Motor neuron (in vitro differentiated cells): ENCODE measurements at regions not wholly inside any gene's neighbourhood (a gene's known extent, or its start where the extent isn't known, plus 50 kb on each side); places are given as distances from the start of the nearest gene placed in this dataset.

ENCODE experiments used
- ATAC-seq, 8 experiments: fragments of 200-7000 bp; cut with Tn5 transposase; replicated peaks in 6 of 8; 2 replicates each; pipeline ENCODE4 v1.8.0; 2021; ENCODE audit warnings: mild to moderate bottlenecking in 8 of 8, moderate library complexity in 8 of 8
- H3K27ac ChIP-seq, 2 donors: fragments of 250-450 bp; sonication (Bioruptor Pico); 2 replicates each; pipeline ENCODE4 v1.9.0; 2021; ENCODE audit warnings: antibody characterized with exemption in 2 of 2, mild to moderate bottlenecking in 2 of 2, moderate library complexity in 1 of 2
- H3K4me1 ChIP-seq, 2 donors: fragments of 250-450 bp; sonication (Bioruptor Pico); replicated peaks in 1 of 2; 2 replicates each; pipeline ENCODE4 v1.6.1; 2021; ENCODE audit warnings: antibody characterized with exemption in 2 of 2, mild to moderate bottlenecking in 2 of 2, moderate library complexity in 1 of 2
- H3K4me3 ChIP-seq, 5 donors: fragments of 250-450 bp; sonication (Bioruptor Pico); 2 replicates each; pipeline ENCODE4 v1.9.0; 2021; ENCODE audit warnings: antibody characterized with exemption in 5 of 5, mild to moderate bottlenecking in 5 of 5, moderate library complexity in 4 of 5
- WGBS, 10 experiments: fragments of 450-650 bp; shearing (Covaris generic); methylation state at CpG; one replicate each; pipeline ENCODE4 v1.0.0; 2022; 5-methylcytosine and 5-hydroxymethylcytosine counted together
- in situ Hi-C, 9 experiments: fragments of 400-800 bp; cut with MboI; loops; one replicate each; pipeline ENCODE4 v1.15.0; 2021; ENCODE audit warnings: low sequenced_read_pairs in 9 of 9, low pct_unique_long_range_greater_than_20kb in 2 of 9; ENCODE audit not compliant: unreplicated experiment in 9 of 9

DNA sequence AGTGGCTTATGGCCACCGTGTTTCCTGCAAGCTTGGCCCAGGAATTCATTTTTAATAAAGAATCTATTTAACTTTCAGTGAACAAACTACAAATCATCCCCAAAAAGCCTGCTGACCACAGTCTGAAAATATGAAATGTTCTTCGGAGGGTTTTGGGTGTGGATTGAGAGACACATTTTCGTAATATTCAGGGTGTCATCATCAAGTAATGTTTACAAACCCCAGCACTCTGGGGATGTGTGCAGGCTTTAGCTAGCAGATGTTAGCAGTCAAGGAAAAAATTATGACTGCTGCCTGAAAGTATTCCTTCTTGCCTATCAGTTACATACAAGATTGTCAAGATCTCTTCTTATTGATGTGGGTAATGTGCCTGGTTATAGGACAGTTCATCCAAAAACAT lies 143.9 kb upstream of the FN1 start:
- 0 to 94% (median 26%) methylated on average over 1 to 3 of the region's 3 CpGs for WGBS, 10 experiments
- no peak overlapping the region for H3K4me3 ChIP-seq
- H3K27ac ChIP-seq: no peak overlapping the region
- ATAC-seq: peak in 3 of 8 experiments; percentile 22 to 80 (median 55)
- in situ Hi-C loops: no loop called here
- no peaks in the 10 kb centered on the region for H3K4me1 ChIP-seq

DNA sequence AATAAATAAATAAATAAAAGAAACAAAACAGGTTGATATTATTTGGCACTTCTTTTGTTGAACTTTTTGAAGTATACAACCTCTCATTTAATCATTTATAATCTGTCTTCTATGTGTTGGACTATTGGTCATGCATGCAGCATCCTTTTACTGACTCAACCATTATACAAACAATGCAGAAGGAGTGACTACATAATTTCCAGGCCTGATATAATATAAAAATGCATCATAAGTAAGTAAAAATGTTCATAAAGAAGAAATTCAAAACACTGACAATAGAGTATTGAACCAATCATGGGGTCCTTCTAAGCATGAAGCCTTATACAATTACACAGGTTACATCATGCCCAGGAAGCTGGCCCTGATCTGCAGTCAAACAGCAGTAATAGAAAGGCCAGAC lies 141.5 kb upstream of the FN1 start:
- Histone ChIP-seq H3K4me1 (no peaks in the 10 kb centered on the region), H3K4me3 (no peak overlapping the region), H3K27ac (no peak overlapping the region)
- in situ Hi-C loops: no loop called here
- ATAC-seq: no peak

DNA sequence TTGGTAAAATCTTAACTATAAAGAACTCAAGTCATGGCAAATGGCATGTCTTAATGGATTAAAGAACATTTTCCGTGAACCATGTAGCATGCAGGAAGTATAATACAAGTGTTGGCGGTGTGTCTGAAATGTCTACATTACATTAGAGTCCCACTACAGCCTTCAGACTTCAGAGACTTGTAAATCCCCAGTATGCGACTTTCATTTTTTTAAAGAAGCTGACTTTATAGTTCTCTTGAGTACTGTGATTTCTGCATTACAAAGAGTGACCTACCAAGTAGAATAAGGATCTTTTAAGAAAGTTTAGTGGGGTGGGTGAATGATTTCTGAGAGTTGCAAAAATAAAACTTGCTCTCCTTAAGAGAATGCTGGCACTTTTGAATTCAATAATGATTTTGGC lies 140.7 kb upstream of the FN1 start:
- ATAC-seq: peak in 2 of 8 experiments; percentile 54
- 29 to 100% (median 74%) methylated on average over 1 to 3 of the region's 3 CpGs for WGBS, 10 experiments
- Histone ChIP-seq H3K27ac (no peak overlapping the region), H3K4me1 (no peaks in the 10 kb centered on the region), H3K4me3 (no peak overlapping the region)
- in situ Hi-C loops: no loop called here

DNA sequence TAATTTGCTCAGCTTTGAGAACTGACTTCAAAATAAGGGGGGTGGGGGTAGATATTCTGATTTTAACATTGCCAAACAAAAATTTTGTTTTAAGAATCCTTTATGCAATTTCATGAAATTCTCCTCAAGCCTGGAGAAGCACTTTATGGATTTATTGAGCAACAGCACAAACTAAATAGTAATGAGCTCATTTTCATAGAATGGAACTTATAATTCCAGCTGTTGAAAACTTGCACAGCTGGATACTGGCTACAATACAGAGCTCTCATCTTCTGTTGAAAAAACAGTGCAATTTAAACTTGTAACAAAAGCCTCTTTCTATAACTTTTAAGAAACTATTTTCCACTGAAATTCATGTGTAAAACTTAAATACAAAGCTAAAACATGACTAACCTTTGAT lies 137.6 kb upstream of the FN1 start:
- no peak overlapping the region for H3K4me3 ChIP-seq
- in situ Hi-C loops: no loop called here
- no peaks in the 10 kb centered on the region for H3K4me1 ChIP-seq
- no peak overlapping the region for H3K27ac ChIP-seq
- ATAC-seq: no peak

DNA sequence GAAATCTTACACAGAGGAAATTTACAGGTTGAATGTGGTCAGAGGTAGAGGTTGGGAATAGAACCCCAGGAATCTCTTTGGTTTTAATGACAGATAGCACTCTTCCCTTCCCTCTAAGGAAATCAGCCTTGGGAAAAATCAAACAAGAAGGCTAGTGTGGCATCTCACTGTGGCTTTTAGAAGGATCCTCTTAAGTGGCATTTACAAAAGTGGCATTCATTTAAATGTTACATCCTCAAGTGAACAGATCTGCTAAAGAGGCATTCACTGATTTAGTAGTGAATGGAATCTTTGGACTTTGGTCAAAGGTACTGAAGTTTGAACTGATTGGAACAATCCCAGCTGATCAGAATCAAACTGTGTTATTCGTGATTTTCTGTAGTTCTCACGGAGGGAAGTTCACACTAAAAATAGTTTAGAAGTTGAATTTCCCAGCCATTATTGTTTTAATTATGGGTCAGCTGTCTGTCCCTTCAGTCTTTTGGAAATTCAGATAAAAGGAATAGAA lies 136.5 kb upstream of the FN1 start:
- no peak overlapping the region for H3K27ac ChIP-seq
- H3K4me1 ChIP-seq: no peaks in the 10 kb centered on the region
- no peak for ATAC-seq
- WGBS, 10 experiments: 0 to 96% (median 73%) methylated on average over 1 to 2 of the region's 2 CpGs; no CpG with 5 or more reads in 1 of the 10 experiments
- H3K4me3 ChIP-seq: no peak overlapping the region
- in situ Hi-C loops: no loop called here

DNA sequence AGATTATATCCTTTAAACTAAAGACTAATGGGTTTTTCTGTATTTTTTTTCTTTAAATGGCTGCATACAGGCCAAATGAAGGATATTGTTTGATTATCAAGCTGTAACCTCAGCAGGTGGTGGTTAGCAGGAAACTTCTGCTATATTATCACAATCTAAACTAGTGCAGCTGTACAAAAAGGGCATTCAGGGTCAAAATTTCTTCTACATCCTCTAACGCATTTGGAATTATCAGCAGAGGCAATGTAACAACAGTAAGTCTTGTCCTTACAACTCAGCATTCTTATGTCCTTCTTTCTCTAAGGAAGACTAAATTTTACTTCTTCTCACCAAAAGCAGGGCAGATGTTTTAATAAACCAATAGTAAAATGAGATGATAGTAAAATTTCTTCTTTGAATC lies 135.8 kb upstream of the FN1 start:
- Histone ChIP-seq H3K27ac (no peak overlapping the region), H3K4me1 (no peaks in the 10 kb centered on the region), H3K4me3 (no peak overlapping the region)
- ATAC-seq: no peak
- in situ Hi-C loops: no loop called here
- 78 to 100% (median 87%) methylated on average over 1 of the region's 1 CpG; no CpG with 5 or more reads in 2 of the 10 experiments for WGBS, 10 experiments

DNA sequence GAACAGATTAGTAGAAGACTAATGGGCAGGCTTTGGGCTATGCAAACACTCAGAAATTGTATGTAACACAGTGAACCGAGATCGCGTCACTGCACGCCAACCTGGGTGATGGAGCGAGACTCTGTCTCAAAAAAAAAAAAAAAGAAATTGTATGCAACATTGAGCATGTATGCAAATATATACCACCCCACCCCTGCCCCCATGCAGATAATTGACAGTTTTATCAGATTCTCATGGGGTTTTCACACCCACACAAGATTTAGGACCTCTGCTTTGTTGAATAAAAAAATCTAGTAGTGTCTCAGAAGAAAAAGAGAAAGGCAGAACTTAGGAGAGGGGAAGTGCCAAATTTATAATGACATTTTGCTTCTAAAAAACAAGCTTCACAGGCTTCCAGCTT lies 131.6 kb upstream of the FN1 start:
- Histone ChIP-seq H3K4me1 (no peaks in the 10 kb centered on the region), H3K4me3 (no peak overlapping the region), H3K27ac (no peak overlapping the region)
- in situ Hi-C loops: no loop called here
- ATAC-seq: no peak
- 93 to 100% (median 100%) methylated on average over 2 to 5 of the region's 5 CpGs; no CpG with 5 or more reads in 1 of the 10 experiments for WGBS, 10 experiments

DNA sequence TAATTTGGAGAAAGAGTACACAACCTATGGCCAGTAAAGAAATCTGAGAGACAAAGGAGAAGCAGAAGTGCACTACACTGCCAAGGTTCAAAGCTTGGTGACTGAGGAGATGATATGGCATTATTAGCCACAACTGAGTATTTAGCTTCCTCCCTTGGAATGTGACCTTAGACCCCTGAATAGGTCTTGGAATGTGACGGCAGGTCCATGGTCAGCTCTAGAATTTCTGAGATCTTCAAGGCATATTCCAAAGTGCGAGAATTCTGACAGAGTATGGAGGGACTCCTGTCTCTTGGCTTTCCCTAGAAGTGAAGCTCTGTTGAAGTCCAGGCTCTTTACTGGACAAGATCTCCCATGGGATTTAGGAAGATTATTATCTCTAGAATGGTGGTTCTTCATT lies 130.0 kb upstream of the FN1 start:
- Histone ChIP-seq H3K27ac (no peak overlapping the region), H3K4me1 (no peaks in the 10 kb centered on the region), H3K4me3 (no peak overlapping the region)
- ATAC-seq: no peak
- in situ Hi-C loops: no loop called here
- WGBS, 10 experiments: 80 to 100% (median 100%) methylated on average over 1 to 2 of the region's 2 CpGs; no CpG with 5 or more reads in 3 of the 10 experiments

DNA sequence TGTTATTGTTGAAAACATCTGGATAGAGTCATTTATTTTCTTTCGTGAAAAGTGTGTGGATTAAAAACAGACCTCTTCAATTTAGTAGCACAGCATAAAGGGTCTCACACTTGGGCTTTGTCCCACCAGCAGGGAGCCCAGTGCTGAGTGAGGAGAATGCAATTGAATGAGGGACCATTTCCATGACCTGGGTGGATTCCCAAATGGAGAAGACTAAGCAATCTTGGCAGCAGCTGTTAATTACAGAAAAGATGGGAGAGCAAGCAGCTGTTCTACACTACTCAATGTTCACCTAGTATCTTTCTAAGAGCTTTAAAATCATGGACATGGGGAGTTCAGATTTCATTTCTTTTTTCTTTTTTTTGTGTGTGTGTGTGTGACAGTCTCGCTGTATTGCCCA lies 121.8 kb upstream of the FN1 start:
- H3K27ac ChIP-seq: no peak overlapping the region
- H3K4me3 ChIP-seq: no peak overlapping the region
- no peaks in the 10 kb centered on the region for H3K4me1 ChIP-seq
- WGBS, 10 experiments: 20 to 100% (median 64%) methylated on average over 1 to 2 of the region's 2 CpGs; no CpG with 5 or more reads in 4 of the 10 experiments
- no peak for ATAC-seq
- in situ Hi-C loops: no loop called here

DNA sequence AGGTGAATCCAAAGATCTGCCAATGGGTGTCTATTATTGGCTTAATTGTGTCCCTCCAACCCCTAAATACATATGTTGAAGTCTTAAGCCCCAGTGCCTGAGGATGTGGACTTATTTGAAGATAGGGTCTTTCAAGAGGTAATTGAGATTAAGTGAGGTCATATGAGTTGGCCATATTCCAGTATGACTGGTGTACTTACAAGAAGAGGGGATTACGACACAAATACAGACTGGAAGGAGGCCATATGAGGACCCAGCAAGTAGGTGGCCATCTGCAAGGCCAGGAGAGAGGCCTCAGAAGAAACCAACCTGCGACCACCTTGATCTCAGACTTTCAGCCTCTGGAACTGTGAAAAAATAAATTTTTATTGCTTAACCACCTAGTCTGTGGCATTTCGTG lies 121.1 kb upstream of the FN1 start:
- in situ Hi-C loops: no loop called here
- no peaks in the 10 kb centered on the region for H3K4me1 ChIP-seq
- H3K4me3 ChIP-seq: no peak overlapping the region
- no peak for ATAC-seq
- no peak overlapping the region for H3K27ac ChIP-seq
- WGBS, 10 experiments: 64 to 100% (median 90%) methylated on average over 1 to 3 of the region's 3 CpGs; no CpG with 5 or more reads in 1 of the 10 experiments

DNA sequence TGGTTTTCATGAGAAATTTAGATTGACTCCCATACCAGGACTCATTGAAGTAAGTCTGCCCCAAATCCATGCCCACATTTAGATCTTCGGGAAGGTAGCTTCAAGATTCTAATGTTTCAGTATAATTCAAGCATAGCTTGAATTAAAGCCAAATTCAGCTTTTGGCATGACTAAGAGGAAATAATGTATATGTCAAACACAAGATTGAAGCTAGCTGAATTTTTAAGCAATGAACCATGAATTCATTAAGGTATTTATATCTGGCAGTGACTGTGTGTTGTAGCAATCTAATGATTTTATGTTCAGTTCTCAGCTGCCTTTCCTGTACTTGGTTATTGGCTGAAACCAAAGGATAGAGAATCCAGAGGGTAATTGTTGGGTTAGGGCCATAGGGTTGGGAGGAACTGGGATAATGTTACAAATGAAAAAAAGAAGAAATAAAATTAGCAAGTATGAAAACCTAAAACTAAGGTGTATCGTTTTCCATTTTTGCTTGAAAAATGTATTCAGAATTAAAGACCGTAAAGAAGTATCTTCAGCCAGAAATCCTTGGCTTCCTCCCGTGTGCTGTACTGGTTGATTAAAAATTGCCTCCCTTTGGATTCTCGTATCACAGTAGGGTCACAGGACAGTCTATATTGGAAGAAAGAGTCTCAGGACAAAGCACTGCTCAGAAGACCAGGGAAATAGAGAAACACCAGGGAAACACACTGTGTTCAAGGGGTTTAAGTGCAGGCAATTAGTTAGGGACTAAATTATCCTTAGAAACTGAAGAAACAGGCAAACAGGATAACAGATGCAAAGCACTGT lies 119.0 kb upstream of the FN1 start:
- WGBS, 10 experiments: 29 to 94% (median 52%) methylated on average over 2 to 5 of the region's 5 CpGs
- ATAC-seq: peak in 2 of 8 experiments; percentile 17 to 19
- H3K4me3 ChIP-seq: no peak overlapping the region
- H3K27ac ChIP-seq: no peak overlapping the region
- in situ Hi-C loops: no loop called here
- no peaks in the 10 kb centered on the region for H3K4me1 ChIP-seq

DNA sequence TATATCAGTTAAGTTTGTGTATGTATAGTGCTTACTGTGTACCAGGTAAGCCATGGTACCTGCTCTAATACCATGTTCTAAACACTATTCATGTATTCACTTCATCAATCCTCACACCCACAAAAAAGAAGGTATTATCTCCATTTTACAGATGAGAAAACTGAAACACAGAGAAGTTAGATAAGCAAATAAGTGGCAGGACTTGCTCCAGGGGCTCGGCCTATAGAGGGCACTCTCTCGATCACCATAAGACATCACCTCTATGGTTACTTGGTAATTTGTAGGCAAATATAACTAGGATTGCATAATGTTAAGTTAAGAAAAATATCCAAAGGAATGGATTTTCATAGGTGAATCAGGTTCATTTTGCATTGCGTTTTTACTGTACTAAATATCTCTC lies 118.1 kb upstream of the FN1 start:
- 76 to 100% (median 100%) methylated on average over 1 to 3 of the region's 3 CpGs; no CpG with 5 or more reads in 2 of the 10 experiments for WGBS, 10 experiments
- in situ Hi-C loops: no loop called here
- H3K27ac ChIP-seq: no peak overlapping the region
- H3K4me1 ChIP-seq: no peaks in the 10 kb centered on the region
- no peak overlapping the region for H3K4me3 ChIP-seq
- no peak for ATAC-seq

DNA sequence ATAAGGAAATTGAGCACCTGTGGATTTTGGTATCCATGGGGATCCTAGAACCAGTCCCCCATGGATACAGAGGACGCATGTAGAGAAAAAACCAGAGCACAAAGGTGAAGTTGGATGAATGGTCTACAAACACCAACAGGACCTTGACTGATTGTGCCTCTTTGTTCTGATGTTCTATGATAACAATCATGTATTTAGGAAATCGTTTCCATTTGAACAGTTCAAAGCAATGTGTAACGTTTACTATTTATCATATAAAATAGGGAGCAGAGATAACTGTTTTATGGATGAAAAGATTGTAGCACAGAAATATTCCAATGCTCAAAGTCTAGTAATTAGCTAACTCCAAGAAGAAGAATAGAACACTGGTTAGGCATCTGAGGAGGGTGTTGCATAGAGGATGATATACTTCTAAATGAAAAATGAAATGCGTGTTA lies 116.3 kb upstream of the FN1 start:
- peak in 1 of 8 experiments; percentile 21 for ATAC-seq
- Histone ChIP-seq H3K4me1 (no peaks in the 10 kb centered on the region), H3K27ac (no peak overlapping the region), H3K4me3 (no peak overlapping the region)
- 25 to 100% (median 66%) methylated on average over 2 to 4 of the region's 4 CpGs for WGBS, 10 experiments
- in situ Hi-C loops: no loop called here

DNA sequence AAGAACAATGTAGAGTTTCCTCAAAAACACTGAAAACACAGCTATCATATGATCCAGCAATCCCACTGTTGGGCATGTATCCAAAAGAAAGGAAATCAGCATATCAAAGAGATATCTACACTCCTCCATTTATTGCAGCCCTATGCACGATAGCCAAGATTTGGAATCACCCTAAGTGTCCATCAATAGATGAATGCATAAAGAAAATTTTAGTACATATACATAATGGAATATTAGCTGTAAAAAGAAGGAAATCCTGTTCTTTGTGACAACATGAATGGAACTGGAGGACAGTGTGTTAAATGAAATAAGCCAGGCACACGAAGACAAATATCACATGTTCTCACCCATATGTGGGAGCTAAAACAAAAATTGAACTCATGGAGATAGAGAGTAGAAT lies 114.5 kb upstream of the FN1 start:
- H3K4me1 ChIP-seq: no peaks in the 10 kb centered on the region
- H3K4me3 ChIP-seq: no peak overlapping the region
- in situ Hi-C loops: no loop called here
- no peak overlapping the region for H3K27ac ChIP-seq
- no peak for ATAC-seq
- 27 to 89% (median 69%) methylated on average over 1 to 2 of the region's 2 CpGs; no CpG with 5 or more reads in 2 of the 10 experiments for WGBS, 10 experiments
